Thoracic aorta (tissue), 2 donors: ENCODE measurements at regions not wholly inside any gene's neighbourhood (a gene's known extent, or its start where the extent isn't known, plus 50 kb on each side); places are given as distances from the start of the nearest gene placed in this dataset.
A peak's percentile ranks its signal among the peaks of the same experiment; 100 is the strongest.

ENCODE experiments used
- ATAC-seq: fragments of 150-250 bp; one replicate; pipeline ENCODE4 v1.8.0; 2017; ENCODE audit warnings: low read depth; ENCODE audit not compliant: insufficient number of reproducible peaks, low FRiP score
- DNase-seq: peaks from one replicate; pipeline ENCODE4 v3.0.0-alpha.2; 2020; ENCODE audit warnings: low spot score
- H3K27ac ChIP-seq, 2 donors: fragments of 200-600 bp; sonication (generic); 1 replicate in 1 of 2; 2 replicates in 1 of 2; pipeline ENCODE4 v1.5.1; 2016; ENCODE audit warnings: mild to moderate bottlenecking in 2 of 2, moderate library complexity in 2 of 2
- H3K27me3 ChIP-seq: fragments of 200-600 bp; sonication (generic); replicated peaks from 2 replicates; pipeline ENCODE4 v1.6.0; 2016; ENCODE audit warnings: mild to moderate bottlenecking; ENCODE audit not compliant: insufficient read depth
- H3K36me3 ChIP-seq: fragments of 200-600 bp; sonication (generic); one replicate; pipeline ENCODE4 v1.5.1; 2016
- H3K4me1 ChIP-seq, 2 donors: fragments of 200-600 bp; sonication (generic); 1 replicate in 1 of 2; 2 replicates in 1 of 2; pipeline versions ENCODE4 v1.5.1 to v1.6.0; 2016; ENCODE audit warnings: low read depth in 2 of 2, mild to moderate bottlenecking in 1 of 2; ENCODE audit not compliant: control insufficient read depth in 1 of 2
- H3K4me3 ChIP-seq: fragments of 200-600 bp; sonication (generic); 2 replicates; pipeline ENCODE4 v1.5.1; 2016; ENCODE audit warnings: mild to moderate bottlenecking
- H3K9me3 ChIP-seq: fragments of 200-600 bp; sonication (generic); 2 replicates; pipeline ENCODE4 v1.5.1; 2016
- TF ChIP-seq, protein P1 (sequence below): fragments of 200-600 bp; sonication (generic); IDR thresholded peaks from one replicate; pipeline ENCODE4 v1.5.1; 2019; ENCODE audit warnings: antibody characterized with exemption

DNA sequence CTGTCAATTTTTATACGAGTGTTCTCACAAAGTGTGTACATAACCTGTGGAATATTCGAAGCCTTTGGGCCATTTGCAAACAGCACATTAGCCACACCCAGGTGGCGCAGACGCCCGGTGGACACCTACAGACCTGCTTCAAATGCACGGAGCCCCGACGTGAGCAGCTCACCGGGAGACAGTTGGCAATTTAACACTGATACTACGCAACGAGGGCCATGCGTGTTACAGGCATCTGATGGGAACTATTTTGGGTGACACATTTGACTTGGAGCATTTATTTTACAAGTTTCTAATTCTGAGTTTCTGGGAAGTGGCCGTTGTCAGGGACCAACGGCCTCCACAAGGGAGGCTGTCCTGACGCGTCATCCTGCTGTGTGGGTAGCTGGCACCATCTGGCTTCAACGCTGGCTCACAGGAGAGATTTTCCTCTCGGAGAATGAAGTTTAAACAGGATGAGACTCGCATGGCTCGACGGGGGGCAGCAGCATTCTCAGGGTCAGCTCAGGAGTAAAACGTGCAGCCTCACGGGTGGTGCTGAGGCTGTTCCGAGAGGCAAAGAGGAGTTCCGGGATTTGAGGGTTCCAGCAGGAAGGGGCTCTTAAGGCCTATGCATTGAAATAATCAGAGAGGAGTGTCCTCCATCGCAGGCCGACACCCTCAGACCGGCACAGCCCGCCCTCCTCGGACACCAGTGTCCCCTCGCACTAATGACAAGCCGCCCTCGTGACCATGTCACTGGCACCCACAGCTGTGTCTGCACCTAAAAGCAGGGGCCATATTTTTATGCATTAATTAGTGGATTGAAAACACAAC is 207.4 kb downstream of the DLL1 start:
- no peaks in the 10 kb centered on the region for H3K27me3 ChIP-seq
- no peak overlapping the region for H3K4me3 ChIP-seq
- no peak overlapping the region for H3K27ac ChIP-seq
- H3K36me3 ChIP-seq = no peaks in the 10 kb centered on the region
- peaks cover 9 to 23% of the 10 kb centered on the region in 2 donors for H3K4me1 ChIP-seq
- ATAC-seq = no peak
- no peaks in the 10 kb centered on the region for H3K9me3 ChIP-seq
- DNase-seq = no peak
- TF ChIP-seq, protein P1, sequence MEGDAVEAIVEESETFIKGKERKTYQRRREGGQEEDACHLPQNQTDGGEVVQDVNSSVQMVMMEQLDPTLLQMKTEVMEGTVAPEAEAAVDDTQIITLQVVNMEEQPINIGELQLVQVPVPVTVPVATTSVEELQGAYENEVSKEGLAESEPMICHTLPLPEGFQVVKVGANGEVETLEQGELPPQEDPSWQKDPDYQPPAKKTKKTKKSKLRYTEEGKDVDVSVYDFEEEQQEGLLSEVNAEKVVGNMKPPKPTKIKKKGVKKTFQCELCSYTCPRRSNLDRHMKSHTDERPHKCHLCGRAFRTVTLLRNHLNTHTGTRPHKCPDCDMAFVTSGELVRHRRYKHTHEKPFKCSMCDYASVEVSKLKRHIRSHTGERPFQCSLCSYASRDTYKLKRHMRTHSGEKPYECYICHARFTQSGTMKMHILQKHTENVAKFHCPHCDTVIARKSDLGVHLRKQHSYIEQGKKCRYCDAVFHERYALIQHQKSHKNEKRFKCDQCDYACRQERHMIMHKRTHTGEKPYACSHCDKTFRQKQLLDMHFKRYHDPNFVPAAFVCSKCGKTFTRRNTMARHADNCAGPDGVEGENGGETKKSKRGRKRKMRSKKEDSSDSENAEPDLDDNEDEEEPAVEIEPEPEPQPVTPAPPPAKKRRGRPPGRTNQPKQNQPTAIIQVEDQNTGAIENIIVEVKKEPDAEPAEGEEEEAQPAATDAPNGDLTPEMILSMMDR = no peak

DNA sequence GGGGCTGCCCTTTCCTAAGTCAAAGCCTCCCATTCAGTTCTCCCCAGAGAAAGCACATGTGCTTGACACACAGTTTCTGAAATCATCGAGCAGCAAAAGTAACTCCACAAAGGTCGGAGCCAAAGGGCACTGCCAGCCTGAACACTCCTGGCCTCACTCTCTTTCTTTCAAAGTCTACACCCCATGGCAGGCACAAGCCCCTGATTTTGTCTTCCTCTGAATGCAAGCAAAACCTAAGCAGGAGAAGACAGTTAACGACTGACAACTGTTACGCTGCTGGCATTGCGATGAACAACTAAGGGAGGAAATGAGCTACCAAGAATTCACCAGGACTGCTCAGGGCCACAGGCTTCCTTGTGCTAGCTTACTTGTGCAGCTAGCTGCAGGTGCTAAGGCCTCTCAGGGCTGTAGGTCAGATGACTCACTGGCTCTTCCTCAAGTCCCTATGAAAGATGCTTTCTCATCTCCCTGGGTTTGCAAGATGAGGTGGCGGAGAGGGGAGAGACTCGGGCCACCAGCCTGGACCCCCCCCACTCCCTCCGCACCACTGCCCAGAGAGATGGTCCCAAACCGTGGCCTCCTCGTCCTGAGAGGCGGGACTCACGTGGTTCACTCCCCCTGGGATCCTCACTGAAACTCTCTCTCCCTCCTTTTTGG is 208.2 kb downstream of the DLL1 start:
- no peak for DNase-seq
- no peak for ATAC-seq
- Histone ChIP-seq H3K27me3 (no peaks in the 10 kb centered on the region), H3K4me3 (no peak overlapping the region), H3K9me3 (no peaks in the 10 kb centered on the region), H3K4me1 (peaks cover 8 to 19% of the 10 kb centered on the region in 2 donors), H3K27ac (no peak overlapping the region), H3K36me3 (no peaks in the 10 kb centered on the region)
- TF ChIP-seq, protein P1 = no peak

DNA sequence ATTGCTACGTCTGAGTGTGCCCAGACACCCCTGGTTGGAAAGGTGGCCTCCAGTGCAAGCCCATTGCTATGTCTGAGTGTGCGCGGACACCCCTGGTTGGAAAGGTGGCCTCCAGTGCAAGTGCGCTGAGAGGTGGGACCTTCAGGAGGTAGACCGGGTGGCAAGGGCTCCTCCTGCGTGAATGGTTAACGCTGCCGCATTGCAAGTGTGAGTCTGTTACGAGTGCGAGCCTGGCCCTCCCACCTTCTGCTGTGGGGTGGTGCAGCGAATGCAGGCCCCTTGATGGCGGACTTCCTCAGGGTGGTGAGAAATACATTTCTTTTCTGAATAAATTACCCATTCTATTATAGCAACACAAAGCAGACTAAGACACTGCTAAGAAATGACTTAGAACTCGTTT is 208.8 kb downstream of the DLL1 start:
- TF ChIP-seq, protein P1 = no peak
- DNase-seq (no peak), ATAC-seq (no peak)
- Histone ChIP-seq H3K27me3 (no peaks in the 10 kb centered on the region), H3K27ac (no peak overlapping the region), H3K9me3 (no peaks in the 10 kb centered on the region), H3K36me3 (no peaks in the 10 kb centered on the region), H3K4me1 (peaks cover 8 to 19% of the 10 kb centered on the region in 2 donors), H3K4me3 (no peak overlapping the region)

DNA sequence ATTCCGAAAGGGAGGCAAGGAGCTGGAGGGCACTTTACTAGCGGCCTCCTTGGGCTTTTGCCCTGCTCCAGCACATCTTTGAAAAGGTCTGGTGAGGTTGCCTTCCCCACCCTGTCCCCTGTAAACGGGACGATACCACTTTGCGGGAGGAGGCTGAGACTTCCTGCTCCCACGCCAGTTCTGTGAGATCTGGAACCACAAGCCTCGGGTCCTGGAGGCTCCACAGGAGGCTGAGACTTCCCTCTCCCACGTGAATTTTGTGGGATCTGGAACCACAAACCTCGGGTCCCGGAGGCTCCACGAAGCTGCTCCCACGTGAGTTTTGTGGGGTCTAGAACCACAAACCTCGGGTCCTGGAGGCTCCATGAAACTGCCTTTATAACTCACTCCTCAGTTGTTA is 209.3 kb downstream of the DLL1 start:
- DNase-seq = no peak
- H3K9me3 ChIP-seq = no peaks in the 10 kb centered on the region
- no peak overlapping the region for H3K27ac ChIP-seq
- ATAC-seq = no peak
- peak overlapping the region; percentile 22 for H3K4me3 ChIP-seq
- TF ChIP-seq, protein P1 = no peak
- H3K36me3 ChIP-seq = no peaks in the 10 kb centered on the region
- no peaks in the 10 kb centered on the region for H3K27me3 ChIP-seq
- H3K4me1 ChIP-seq = peaks cover 5 to 14% of the 10 kb centered on the region in 2 donors

DNA sequence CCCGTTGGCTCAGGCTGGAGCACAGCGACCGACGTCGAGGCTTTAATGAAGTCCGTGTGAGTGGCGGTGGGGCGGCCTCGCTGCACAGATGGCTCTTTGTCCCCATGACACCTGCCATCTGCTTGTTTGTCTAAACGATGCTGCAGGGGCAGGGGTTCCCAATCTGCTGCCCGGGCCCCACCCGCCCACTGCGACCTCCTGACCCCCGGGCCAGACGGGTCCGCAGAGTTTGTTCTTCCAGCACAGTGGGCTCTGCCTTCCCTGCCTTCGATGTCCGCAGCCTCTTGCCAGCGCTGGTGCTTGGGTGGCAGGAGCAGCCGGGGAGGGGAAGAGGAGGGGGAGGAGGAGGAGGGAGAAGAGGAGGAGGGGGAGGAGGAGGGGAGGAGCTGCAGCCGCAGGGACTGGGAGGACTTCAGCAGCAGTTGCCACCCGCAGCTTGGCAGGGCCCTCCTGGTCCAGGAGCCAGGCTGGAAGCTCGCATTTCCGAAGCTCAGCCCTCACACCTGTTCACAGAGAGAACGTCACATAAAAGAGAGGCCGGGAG is 210.0 kb downstream of the DLL1 start:
- Histone ChIP-seq H3K4me3 (peak overlapping the region; percentile 22), H3K27ac (no peak overlapping the region), H3K4me1 (peaks cover 3 to 12% of the 10 kb centered on the region in 2 donors), H3K27me3 (no peaks in the 10 kb centered on the region), H3K36me3 (no peaks in the 10 kb centered on the region), H3K9me3 (no peaks in the 10 kb centered on the region)
- ATAC-seq (no peak), DNase-seq (no peak)
- TF ChIP-seq, protein P1 = no peak
